GM12878 (cell line): ENCODE measurements at regions not wholly inside any gene's neighbourhood (a gene's known extent, or its start where the extent isn't known, plus 50 kb on each side); places are given as distances from the start of the nearest gene placed in this dataset.

Experiments used
- ATAC-seq: fragments of 200-7000 bp; cut with Tn5 transposase; 3 replicates; pipeline ENCODE4 v1.9.1; 2020; ENCODE audit warnings: mild to moderate bottlenecking, moderate library complexity
- BruUV-seq: library from RNA; stranded (reverse); fragments of 400-500 nt; replicated peaks from 2 replicates; lab custom pipeline; 2021; lab: Mats Ljungman, UMichigan
- CTCF ChIA-PET: fragments of 300-600 bp; sonication (Branson Sonifier 250); formaldehyde crosslinking; extraction: SDS; loops from one replicate; lab custom pipeline; 2021; ENCODE audit warnings: inconsistent platforms; lab: Yijun Ruan, JAX
- POLR2A ChIA-PET: fragments of 350-600 bp; formaldehyde crosslinking; extraction: SDS; loops from one replicate; lab custom pipeline; 2021; ENCODE audit warnings: inconsistent platforms; lab: Charles Lee
- RAD21 ChIA-PET: fragments of 300-600 bp; sonication (Branson Sonifier 250); formaldehyde crosslinking; loops from one replicate; lab custom pipeline; 2023; ENCODE audit warnings: antibody characterized with exemption; ENCODE audit not compliant: unreplicated experiment; lab: Charles Lee
- SMC1A ChIA-PET: fragments of 300-600 bp; sonication (Branson Sonifier 250); formaldehyde crosslinking; loops from one replicate; lab custom pipeline; 2023; ENCODE audit not compliant: unreplicated experiment, uncharacterized antibody; lab: Charles Lee
- DNase-seq: peaks from one replicate; pipeline ENCODE4 v3.0.0-alpha.2; 2011; ENCODE audit warnings: low read depth, low spot score
- FAIRE-seq: peaks from 3 replicates; lab custom pipeline; 2011; peaks lifted over from hg19 to GRCh38; lab: Jason Lieb, UNC
- H2AFZ ChIP-seq: 2 replicates; pipeline ENCODE4 v1.6.0; 2011; ENCODE audit warnings: low read depth, low read length, control low read depth; ENCODE audit not compliant: control insufficient read depth
- H3K27ac ChIP-seq: 2 replicates; pipeline ENCODE4 v1.5.1; 2011; ENCODE audit warnings: control low read depth; ENCODE audit not compliant: control insufficient read depth, insufficient read depth
- H3K27me3 ChIP-seq, 2 experiments: replicated peaks in 1 of 2; 2 replicates each; pipeline versions ENCODE4 v1.6.0 to v1.6.1; 2011; ENCODE audit warnings: low read length in 1 of 2; ENCODE audit not compliant: control insufficient read depth in 2 of 2, insufficient read depth in 2 of 2
- H3K36me3 ChIP-seq, 2 experiments: 2 replicates each; pipeline ENCODE4 v1.5.1; 2011; ENCODE audit warnings: low read length in 1 of 2; ENCODE audit not compliant: control insufficient read depth in 2 of 2, insufficient read depth in 2 of 2
- H3K4me1 ChIP-seq: 2 replicates; pipeline ENCODE4 v1.6.1; 2011; ENCODE audit warnings: mild to moderate bottlenecking, low read length, moderate library complexity, mixed read lengths; ENCODE audit not compliant: control insufficient read depth, insufficient read depth
- H3K4me2 ChIP-seq: 2 replicates; pipeline ENCODE4 v1.6.0; 2011; ENCODE audit warnings: control low read depth; ENCODE audit not compliant: control insufficient read depth, insufficient read depth
- H3K4me3 ChIP-seq: fragments of 200-600 bp; sonication (generic); 2 replicates; pipeline ENCODE4 v1.5.1; 2016
- H3K79me2 ChIP-seq: 2 replicates; pipeline ENCODE4 v1.6.0; 2011; ENCODE audit warnings: low read length; ENCODE audit not compliant: control insufficient read depth, insufficient read depth
- H3K9ac ChIP-seq: 2 replicates; pipeline ENCODE4 v1.8.0; 2011; ENCODE audit warnings: low read length, control low read depth, mixed read lengths; ENCODE audit not compliant: control insufficient read depth, insufficient read depth
- H3K9me3 ChIP-seq: replicated peaks from 3 replicates; pipeline ENCODE4 v1.5.1; 2011; ENCODE audit warnings: mild to moderate bottlenecking, low read length; ENCODE audit not compliant: control insufficient read depth, insufficient read depth
- H4K20me1 ChIP-seq: 2 replicates; pipeline ENCODE4 v1.6.0; 2011; ENCODE audit not compliant: control insufficient read depth, insufficient read depth
- BMI1 ChIP-seq: fragments of 450-650 bp; IDR thresholded peaks from 2 replicates; pipeline ENCODE4 v1.6.1; 2016; ENCODE audit warnings: mild to moderate bottlenecking, moderate library complexity, borderline replicate concordance
- CEBPB ChIP-seq, 2 experiments: fragments of 150-350 bp in 1 of 2; IDR thresholded peaks; 2 replicates each; pipeline ENCODE4 v1.6.1; 2012 to 2014; ENCODE audit warnings: low read depth in 2 of 2, low read length in 2 of 2, borderline replicate concordance in 1 of 2, inconsistent platforms in 1 of 2
- ETV6 ChIP-seq, 2 experiments: fragments of 450-650 bp in 1 of 2; IDR thresholded peaks in 1 of 2; conservative IDR thresholded peaks in 1 of 2; 2 replicates each; pipeline ENCODE4 v1.6.1; 2014; ENCODE audit warnings: antibody characterized with exemption in 1 of 2, borderline replicate concordance in 1 of 2, low read depth in 1 of 2, mild to moderate bottlenecking in 1 of 2, moderate library complexity in 1 of 2
- EZH2 ChIP-seq: IDR thresholded peaks from 2 replicates; pipeline ENCODE4 v1.6.1; 2012; ENCODE audit warnings: low read depth, mild to moderate bottlenecking, control low read depth, inconsistent platforms, low read length, borderline replicate concordance; ENCODE audit not compliant: control insufficient read depth
- HSF1 ChIP-seq: fragments of 150-350 bp; IDR thresholded peaks from 2 replicates; pipeline ENCODE4 v1.6.1; 2014; ENCODE audit warnings: mild to moderate bottlenecking, low read depth, low read length
- MEF2B ChIP-seq: fragments of 450-650 bp; IDR thresholded peaks from 2 replicates; pipeline ENCODE4 v1.6.1; 2018; ENCODE audit warnings: mild to moderate bottlenecking, moderate library complexity; ENCODE audit not compliant: partially characterized antibody, poor library complexity, severe bottlenecking
- MXI1 ChIP-seq: fragments of 150-350 bp; IDR thresholded peaks from 2 replicates; pipeline ENCODE4 v1.6.1; 2011; ENCODE audit warnings: low read depth, mild to moderate bottlenecking, inconsistent platforms, low read length, improper control_type of control experiment
- NBN ChIP-seq: fragments of 450-650 bp; IDR thresholded peaks from 2 replicates; pipeline ENCODE4 v1.6.1; 2016
- NKRF ChIP-seq: fragments of 450-650 bp; conservative IDR thresholded peaks from 2 replicates; pipeline ENCODE4 v1.6.1; 2017; ENCODE audit warnings: mild to moderate bottlenecking, moderate library complexity
- PML ChIP-seq: IDR thresholded peaks from 2 replicates; pipeline ENCODE4 v1.6.1; 2012; ENCODE audit warnings: low read length, inconsistent platforms
- RAD21 ChIP-seq: IDR thresholded peaks from 2 replicates; pipeline ENCODE4 v1.6.1; 2011; ENCODE audit warnings: mild to moderate bottlenecking, low read depth, low read length, moderate library complexity; ENCODE audit not compliant: insufficient read depth
- RAD51 ChIP-seq: fragments of 450-650 bp; IDR thresholded peaks from 2 replicates; pipeline ENCODE4 v1.6.1; 2016; ENCODE audit warnings: moderate library complexity, mild to moderate bottlenecking, inconsistent platforms
- TCF12 ChIP-seq: IDR thresholded peaks from 2 replicates; pipeline ENCODE4 v1.6.1; 2011; ENCODE audit warnings: low read depth, mild to moderate bottlenecking, low read length
- ZBTB11 ChIP-seq: fragments of 450-650 bp; formaldehyde crosslinking; IDR thresholded peaks from 2 replicates; pipeline ENCODE4 v1.5.0; 2022; ENCODE audit warnings: mild to moderate bottlenecking, missing genetic modification characterization
- ZNF384 ChIP-seq: IDR thresholded peaks from 2 replicates; pipeline ENCODE4 v1.6.1; 2012; ENCODE audit warnings: low read depth, mild to moderate bottlenecking, low read length, improper control_type of control experiment, borderline replicate concordance
- ZSCAN29 ChIP-seq: fragments of 450-650 bp; IDR thresholded peaks from 2 replicates; pipeline ENCODE4 v1.6.1; 2017; ENCODE audit warnings: mild to moderate bottlenecking, moderate library complexity
- ZZZ3 ChIP-seq: IDR thresholded peaks from 2 replicates; pipeline ENCODE4 v1.6.1; 2011; ENCODE audit warnings: low read depth; ENCODE audit not compliant: control insufficient read depth, insufficient read length
- WGBS: methylation state at CpG from one replicate; pipeline ENCODE4 v1.1.6; 2016; ENCODE audit warnings: low lambda C conversion rate; ENCODE audit not compliant: insufficient replicate concordance, insufficient coverage; ENCODE audit errors: missing lambda C conversion rate; 5-methylcytosine and 5-hydroxymethylcytosine counted together
- in situ Hi-C: fragments of 300-500 bp; cut with MboI; formaldehyde crosslinking; loops from 9 replicates; pipeline ENCODE4 v1.14.3; 2018; ENCODE audit warnings: mixed read lengths
- intact Hi-C: fragments of 100-400 bp; cut with micrococcal nuclease; formaldehyde crosslinking; loops from one replicate; pipeline ENCODE4 v1.14.2; 2022; ENCODE audit not compliant: unreplicated experiment

GRCh38 chr6:145020114-145020513, 715.2 kb downstream of the EPM2A start:
- RAD21 ChIA-PET = no interaction called here
- BruUV-seq = no TSS peak
- 100% methylated on average over 2 of the region's 2 CpGs for WGBS

More at GRCh38 chr6:145020114-145020513, 715.2 kb downstream of the EPM2A start:
- H3K79me2 ChIP-seq = no peaks in the 10 kb centered on the region
- no peak overlapping the region for H3K27ac ChIP-seq
- H3K27me3 ChIP-seq = no peaks in the 10 kb centered on the region
- DNase-seq (no peak), FAIRE-seq (no peak), ATAC-seq (no peak)
- CTCF ChIA-PET = no interaction called here
- no peak overlapping the region for H3K4me3 ChIP-seq
- H4K20me1 ChIP-seq = no peaks in the 10 kb centered on the region
- TF ChIP-seq CEBPB (IDR thresholded peaks at IDR 0.05; ENCODE audit: borderline replicate concordance in 1 of 2, low read depth in 2 of 2, low read length in 2 of 2) (no peak), ZNF384 (no peak), PML (no peak), MXI1 (no peak), NBN (no peak), RAD21 (no peak), ZBTB11 (CRISPR knock-in tag) (no peak), RAD51 (no peak), TCF12 (no peak), MEF2B (no peak), ZSCAN29 (no peak), HSF1 (no peak), EZH2 (no peak), ETV6 (conservative IDR thresholded peaks at IDR 0.05 in 1 of 2, IDR thresholded peaks at IDR 0.05 in 1 of 2; ENCODE audit: borderline replicate concordance in 1 of 2, low read depth in 1 of 2) (no peak), NKRF (no peak), ZZZ3 (no peak), BMI1 (no peak)
- intact Hi-C loops = no loop called here
- H3K36me3 ChIP-seq = no peaks in the 10 kb centered on the region
- no peak overlapping the region for H3K4me2 ChIP-seq
- in situ Hi-C loops = no loop called here
- POLR2A ChIA-PET = no interaction called here
- H3K4me1 ChIP-seq = no peaks in the 10 kb centered on the region
- H2AFZ ChIP-seq = no peak overlapping the region
- H3K9ac ChIP-seq = no peak overlapping the region
- no peaks in the 10 kb centered on the region for H3K9me3 ChIP-seq
- SMC1A ChIA-PET = no interaction called here
